Trophoblast cell (in vitro differentiated cells and primary cell): ENCODE measurements at regions not wholly inside any gene's neighbourhood (a gene's known extent, or its start where the extent isn't known, plus 50 kb on each side); places are given as distances from the start of the nearest gene placed in this dataset.
"Not testable (repeated sequence)": the region's sequence is repeated elsewhere in the genome, so short reads cannot be mapped to it uniquely, and the experiment has no call there.

Experiments
- DNase-seq, 2 donors: peaks; one replicate each; pipeline ENCODE4 v3.0.0-alpha.2; 2016
- H2AFZ ChIP-seq: 2 replicates; pipeline ENCODE4 v1.6.1; 2013; ENCODE audit warnings: low read length, moderate library complexity, mild to moderate bottlenecking; ENCODE audit not compliant: insufficient read depth, poor library complexity
- H2AK5ac ChIP-seq: 2 replicates; pipeline ENCODE4 v1.6.1; 2013; ENCODE audit warnings: mild to moderate bottlenecking, low read length
- H2BK120ac ChIP-seq: 2 replicates; pipeline ENCODE4 v1.6.1; 2013; ENCODE audit warnings: low read length, mild to moderate bottlenecking, moderate library complexity; ENCODE audit not compliant: insufficient read depth, poor library complexity
- H2BK12ac ChIP-seq: 2 replicates; pipeline ENCODE4 v1.6.1; 2013; ENCODE audit warnings: mild to moderate bottlenecking, low read length, moderate library complexity
- H2BK5ac ChIP-seq: 2 replicates; pipeline ENCODE4 v1.6.1; 2013; ENCODE audit warnings: low read length, low read depth, moderate library complexity, mild to moderate bottlenecking; ENCODE audit not compliant: poor library complexity
- H3K14ac ChIP-seq: 2 replicates; pipeline ENCODE4 v1.6.1; 2013; ENCODE audit warnings: mild to moderate bottlenecking, low read length
- H3K18ac ChIP-seq: 2 replicates; pipeline ENCODE4 v1.6.1; 2013; ENCODE audit warnings: mild to moderate bottlenecking, low read length
- H3K23ac ChIP-seq: 2 replicates; pipeline ENCODE4 v1.6.1; 2013; ENCODE audit warnings: low read length
- H3K27ac ChIP-seq: 2 replicates; pipeline ENCODE4 v1.5.1; 2013; ENCODE audit warnings: low read depth, mild to moderate bottlenecking, inconsistent platforms, low read length, moderate library complexity
- H3K27me3 ChIP-seq: 2 replicates; pipeline ENCODE4 v1.6.1; 2013; ENCODE audit warnings: inconsistent platforms, mild to moderate bottlenecking, low read length, moderate library complexity; ENCODE audit not compliant: insufficient read depth
- H3K36me3 ChIP-seq, 2 experiments: 1 replicate in 1 of 2; 2 replicates in 1 of 2; pipeline ENCODE4 v1.6.1; 2013; ENCODE audit warnings: low read length in 2 of 2, mild to moderate bottlenecking in 2 of 2, moderate library complexity in 1 of 2; ENCODE audit not compliant: insufficient read depth in 2 of 2, control insufficient read depth in 1 of 2
- H3K4ac ChIP-seq: 2 replicates; pipeline ENCODE4 v1.6.1; 2013; ENCODE audit warnings: low read depth, mild to moderate bottlenecking, low read length, moderate library complexity
- H3K4me1 ChIP-seq, 2 experiments: 1 replicate in 1 of 2; 2 replicates in 1 of 2; pipeline ENCODE4 v1.6.1; 2013; ENCODE audit warnings: low read length in 2 of 2, mild to moderate bottlenecking in 2 of 2, moderate library complexity in 1 of 2; ENCODE audit not compliant: insufficient read depth in 2 of 2, control insufficient read depth in 1 of 2
- H3K4me2 ChIP-seq: 2 replicates; pipeline ENCODE4 v1.6.1; 2013; ENCODE audit warnings: inconsistent platforms, mild to moderate bottlenecking, low read length, moderate library complexity
- H3K4me3 ChIP-seq: 2 replicates; pipeline ENCODE4 v1.5.1; 2013; ENCODE audit warnings: mild to moderate bottlenecking, low read depth, low read length, inconsistent platforms
- H3K79me1 ChIP-seq: one replicate; pipeline ENCODE4 v1.6.1; 2013; ENCODE audit warnings: low read length
- H3K79me2 ChIP-seq: 2 replicates; pipeline ENCODE4 v1.6.1; 2013; ENCODE audit warnings: low read length, mild to moderate bottlenecking; ENCODE audit not compliant: control insufficient read depth, insufficient read depth, poor library complexity
- H3K9ac ChIP-seq: 2 replicates; pipeline ENCODE4 v1.6.1; 2013; ENCODE audit warnings: mild to moderate bottlenecking, low read length
- H3K9me3 ChIP-seq: 2 replicates; pipeline ENCODE4 v1.6.1; 2013; ENCODE audit warnings: low read depth, mild to moderate bottlenecking, control low read depth, inconsistent platforms, low read length; ENCODE audit not compliant: insufficient read depth
- H4K12ac ChIP-seq: 2 replicates; pipeline ENCODE4 v1.6.1; 2013; ENCODE audit warnings: low read depth, mild to moderate bottlenecking, low read length, moderate library complexity
- H4K8ac ChIP-seq: 2 replicates; pipeline ENCODE4 v1.6.1; 2013; ENCODE audit warnings: low read depth, mild to moderate bottlenecking, low read length, moderate library complexity
- H4K91ac ChIP-seq: one replicate; pipeline ENCODE4 v1.6.1; 2013; ENCODE audit warnings: low read depth, mild to moderate bottlenecking, low read length, moderate library complexity
- WGBS: extraction: QIAGEN DNeasy Blood & Tissue Kit; methylation state at CpG from one replicate; pipeline ENCODE4 v1.1.7; 2013; ENCODE audit warnings: missing lambda C conversion rate; ENCODE audit not compliant: insufficient read length, insufficient coverage; ENCODE audit errors: extremely low coverage; 5-methylcytosine and 5-hydroxymethylcytosine counted together

- H3K36me3 ChIP-seq, H3K79me2 ChIP-seq, H3K4ac ChIP-seq, H3K4me2 ChIP-seq, H4K12ac ChIP-seq, H2BK120ac ChIP-seq, H2AFZ ChIP-seq, H3K27me3 ChIP-seq, H3K23ac ChIP-seq, H2BK12ac ChIP-seq, H3K14ac ChIP-seq, H3K18ac ChIP-seq, H2BK5ac ChIP-seq, H2AK5ac ChIP-seq, H3K9ac ChIP-seq, H3K4me1 ChIP-seq, H3K4me3 ChIP-seq, H4K8ac ChIP-seq, H3K9me3 ChIP-seq, H4K91ac ChIP-seq, H3K79me1 ChIP-seq, H3K27ac ChIP-seq, DNase-seq: not testable (repeated sequence)
- WGBS: no CpG with 5 or more reads among the region's 2 CpGs
These were observed 297.3 kb downstream of the CCDC74A start for GRCh38 chr2:131824986-131825385.

DNA sequence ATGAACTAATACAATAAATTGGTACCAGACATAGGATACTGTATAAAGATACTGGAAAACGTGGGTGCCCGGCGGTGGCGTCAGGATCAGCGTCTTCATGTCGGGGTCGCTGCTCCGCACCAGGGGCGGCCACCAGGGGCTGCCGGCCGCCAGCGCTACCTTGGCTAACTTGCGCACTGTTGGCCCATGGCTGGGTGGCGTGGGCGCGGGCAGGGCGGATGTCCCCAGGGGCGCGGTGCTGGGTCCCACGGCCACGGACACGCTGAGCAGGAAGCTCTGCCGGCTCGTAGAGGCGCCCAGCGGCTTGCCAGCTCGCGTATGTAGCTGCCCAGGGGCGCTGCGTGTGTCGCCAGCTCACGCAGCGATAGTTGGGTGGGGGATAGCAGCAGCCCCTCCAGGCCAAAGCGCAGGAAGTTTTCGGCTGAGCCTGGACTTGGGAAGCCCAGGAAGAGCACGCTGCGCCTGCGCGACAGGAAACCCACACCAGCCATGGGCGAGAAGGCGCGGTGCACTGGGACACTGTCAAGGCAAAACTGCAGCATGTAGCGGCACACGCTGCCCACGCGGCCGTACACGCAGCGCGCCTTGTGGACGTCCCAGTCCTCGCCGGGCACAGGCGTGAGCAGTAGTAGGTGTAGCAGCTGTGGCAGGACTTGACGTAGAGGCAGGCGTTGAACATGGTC is 299.9 kb downstream of the CCDC74A start:
- Histone ChIP-seq H4K91ac (no peak overlapping the region), H3K79me1 (no peaks in the 10 kb centered on the region), H3K4me2 (no peak overlapping the region), H2BK12ac (no peak overlapping the region), H3K23ac (no peak overlapping the region), H3K36me3 (no peaks in the 10 kb centered on the region), H3K9me3 (peaks cover 2% of the 10 kb centered on the region), H3K4me1 (no peaks in the 10 kb centered on the region), H3K4me3 (no peak overlapping the region), H3K14ac (no peak overlapping the region), H3K27me3 (no peaks in the 10 kb centered on the region), H2AK5ac (no peak overlapping the region), H2BK5ac (no peak overlapping the region), H3K18ac (no peak overlapping the region), H4K12ac (no peak overlapping the region), H4K8ac (no peak overlapping the region), H2AFZ (no peak overlapping the region), H3K4ac (no peak overlapping the region), H3K27ac (no peak overlapping the region), H2BK120ac (no peak overlapping the region), H3K9ac (no peak overlapping the region), H3K79me2 (no peaks in the 10 kb centered on the region)
- DNase-seq: no peak
- WGBS: no CpG with 5 or more reads among the region's 56 CpGs

GRCh38 chr2:131828164-131828561 is 300.5 kb downstream of the CCDC74A start:
- Histone ChIP-seq H3K27ac (no peak overlapping the region), H3K4ac (no peak overlapping the region), H4K91ac (no peak overlapping the region), H3K14ac (no peak overlapping the region), H3K9me3 (peaks cover 2% of the 10 kb centered on the region), H3K79me1 (no peaks in the 10 kb centered on the region), H3K4me3 (no peak overlapping the region), H2BK12ac (no peak overlapping the region), H2AK5ac (no peak overlapping the region), H4K12ac (no peak overlapping the region), H3K18ac (no peak overlapping the region), H2AFZ (no peak overlapping the region), H3K4me1 (no peaks in the 10 kb centered on the region), H4K8ac (no peak overlapping the region), H2BK5ac (no peak overlapping the region), H3K36me3 (no peaks in the 10 kb centered on the region), H2BK120ac (no peak overlapping the region), H3K4me2 (no peak overlapping the region), H3K9ac (no peak overlapping the region), H3K23ac (no peak overlapping the region), H3K79me2 (no peaks in the 10 kb centered on the region), H3K27me3 (no peaks in the 10 kb centered on the region)
- no peak for DNase-seq
- no CpG with 5 or more reads among the region's 38 CpGs for WGBS

GRCh38 chr2:131828633-131829455 is 301.2 kb downstream of the CCDC74A start:
- H3K4ac ChIP-seq, H3K79me1 ChIP-seq, H3K4me1 ChIP-seq, H3K9me3 ChIP-seq, H3K18ac ChIP-seq, H3K9ac ChIP-seq, H2AK5ac ChIP-seq, H4K12ac ChIP-seq, H3K23ac ChIP-seq, H4K8ac ChIP-seq, H3K4me3 ChIP-seq, H3K4me2 ChIP-seq, H2AFZ ChIP-seq, H2BK12ac ChIP-seq, H3K27me3 ChIP-seq, DNase-seq, H3K14ac ChIP-seq, H2BK120ac ChIP-seq, H4K91ac ChIP-seq, H2BK5ac ChIP-seq, H3K27ac ChIP-seq, H3K79me2 ChIP-seq, H3K36me3 ChIP-seq: not testable (repeated sequence)
- WGBS: no CpG with 5 or more reads among the region's 72 CpGs
